OCI-LY7 (cell line): ENCODE measurements at regions not wholly inside any gene's neighbourhood (a gene's known extent, or its start where the extent isn't known, plus 50 kb on each side); places are given as distances from the start of the nearest gene placed in this dataset.

Experiments used
- EZH2phosphoT487 ChIP-seq: fragments of 200-600 bp; sonication (generic); IDR thresholded peaks from 2 replicates; pipeline ENCODE4 v1.6.1; 2018; ENCODE audit warnings: low read depth, borderline replicate concordance, mild to moderate bottlenecking, mixed run types, antibody characterized with exemption, low read length, moderate library complexity, mixed read lengths
- TF ChIP-seq, protein P1 (sequence below): fragments of 200-600 bp; sonication (generic); conservative IDR thresholded peaks from 2 replicates; pipeline ENCODE4 v1.5.1; 2014; ENCODE audit warnings: mild to moderate bottlenecking, antibody characterized with exemption, low read length, moderate library complexity, mixed read lengths

DNA sequence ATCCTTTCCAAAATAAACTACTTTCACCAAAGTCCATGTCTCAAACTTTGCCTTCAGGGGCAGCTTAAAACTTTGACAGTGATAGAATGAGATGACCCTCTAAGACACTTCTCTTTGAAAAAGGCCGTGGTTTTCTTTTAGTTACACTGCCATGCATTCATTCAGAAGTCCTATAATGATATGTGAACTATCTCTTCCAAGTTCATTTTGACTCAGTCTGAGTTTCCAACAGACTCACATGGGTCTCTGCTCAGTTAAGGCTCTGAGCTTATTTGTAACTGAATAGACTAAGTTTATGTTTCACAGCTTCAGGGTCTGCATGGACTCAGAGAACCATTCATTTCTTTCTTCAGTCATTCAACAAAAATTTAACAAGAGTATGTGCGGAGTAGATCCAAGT lies 208.9 kb upstream of the PRSS1 start:
- no peak for TF ChIP-seq EZH2phosphoT487
- TF ChIP-seq, protein P1, sequence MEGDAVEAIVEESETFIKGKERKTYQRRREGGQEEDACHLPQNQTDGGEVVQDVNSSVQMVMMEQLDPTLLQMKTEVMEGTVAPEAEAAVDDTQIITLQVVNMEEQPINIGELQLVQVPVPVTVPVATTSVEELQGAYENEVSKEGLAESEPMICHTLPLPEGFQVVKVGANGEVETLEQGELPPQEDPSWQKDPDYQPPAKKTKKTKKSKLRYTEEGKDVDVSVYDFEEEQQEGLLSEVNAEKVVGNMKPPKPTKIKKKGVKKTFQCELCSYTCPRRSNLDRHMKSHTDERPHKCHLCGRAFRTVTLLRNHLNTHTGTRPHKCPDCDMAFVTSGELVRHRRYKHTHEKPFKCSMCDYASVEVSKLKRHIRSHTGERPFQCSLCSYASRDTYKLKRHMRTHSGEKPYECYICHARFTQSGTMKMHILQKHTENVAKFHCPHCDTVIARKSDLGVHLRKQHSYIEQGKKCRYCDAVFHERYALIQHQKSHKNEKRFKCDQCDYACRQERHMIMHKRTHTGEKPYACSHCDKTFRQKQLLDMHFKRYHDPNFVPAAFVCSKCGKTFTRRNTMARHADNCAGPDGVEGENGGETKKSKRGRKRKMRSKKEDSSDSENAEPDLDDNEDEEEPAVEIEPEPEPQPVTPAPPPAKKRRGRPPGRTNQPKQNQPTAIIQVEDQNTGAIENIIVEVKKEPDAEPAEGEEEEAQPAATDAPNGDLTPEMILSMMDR: no peak
